NCI-H146 (cell line): ENCODE measurements at regions not wholly inside any gene's neighbourhood (a gene's known extent, or its start where the extent isn't known, plus 50 kb on each side); places are given as distances from the start of the nearest gene placed in this dataset.

ENCODE experiments used
- DNase-seq: peaks from one replicate; lab custom pipeline; 2025; lab: John Stamatoyannopoulos, UW

GRCh38 chr5:174411479-174411819 is 312.9 kb upstream of the MSX2 start:
- DNase-seq, result no peak

- no peak for DNase-seq
Observed at GRCh38 chr5:174412374-174412773, 312.0 kb upstream of the MSX2 start.

- no peak for DNase-seq
Observed at GRCh38 chr5:174412941-174413340, 311.4 kb upstream of the MSX2 start.

GRCh38 chr5:174413567-174414314 is 310.6 kb upstream of the MSX2 start:
- no peak for DNase-seq

- DNase-seq, result no peak
Observed at GRCh38 chr5:174414315-174414710, 310.1 kb upstream of the MSX2 start.

- no peak for DNase-seq
Observed at GRCh38 chr5:174418809-174419539, 305.4 kb upstream of the MSX2 start.

- peak; percentile 37 for DNase-seq
Observed at GRCh38 chr5:174419540-174420132, 304.7 kb upstream of the MSX2 start.

GRCh38 chr5:174420651-174421407 is 303.6 kb upstream of the MSX2 start:
- DNase-seq, result no peak

GRCh38 chr5:174421408-174421805 is 303.0 kb upstream of the MSX2 start:
- DNase-seq, result no peak

- no peak for DNase-seq
Observed at GRCh38 chr5:174423558-174423957, 300.8 kb upstream of the MSX2 start.

- no peak for DNase-seq
Observed at GRCh38 chr5:174424219-174425053, 299.9 kb upstream of the MSX2 start.

- no peak for DNase-seq
Observed at GRCh38 chr5:174425271-174425963, 299.0 kb upstream of the MSX2 start.

GRCh38 chr5:174425964-174426290 is 298.5 kb upstream of the MSX2 start:
- DNase-seq, result no peak

- no peak for DNase-seq
Observed at GRCh38 chr5:174426388-174426787, 298.0 kb upstream of the MSX2 start.

- no peak for DNase-seq
Observed at GRCh38 chr5:174426851-174427250, 297.5 kb upstream of the MSX2 start.

- no peak for DNase-seq
Observed at GRCh38 chr5:174427304-174427703, 297.1 kb upstream of the MSX2 start.

- no peak for DNase-seq
Observed at GRCh38 chr5:174428895-174429294, 295.5 kb upstream of the MSX2 start.

GRCh38 chr5:174430940-174431339 is 293.4 kb upstream of the MSX2 start:
- DNase-seq, result no peak

- DNase-seq, result no peak
Observed at GRCh38 chr5:174431504-174431903, 292.9 kb upstream of the MSX2 start.

- DNase-seq, result no peak
Observed at GRCh38 chr5:174433098-174433497, 291.3 kb upstream of the MSX2 start.

GRCh38 chr5:174436750-174437149 is 287.6 kb upstream of the MSX2 start:
- no peak for DNase-seq
